HEK293 (cell line): ENCODE measurements at regions not wholly inside any gene's neighbourhood (a gene's known extent, or its start where the extent isn't known, plus 50 kb on each side); places are given as distances from the start of the nearest gene placed in this dataset.

Experiments
- CTCF ChIA-PET: fragments of 350-600 bp; formaldehyde crosslinking; extraction: SDS; loops from one replicate; lab custom pipeline; 2021; ENCODE audit warnings: antibody characterized with exemption; lab: Yijun Ruan, JAX
- POLR2A ChIA-PET: fragments of 300-600 bp; formaldehyde crosslinking; extraction: SDS; loops from one replicate; lab custom pipeline; 2020; ENCODE audit warnings: antibody characterized with exemption, inconsistent platforms; lab: Yijun Ruan, JAX
- H3K27ac ChIP-seq: fragments of 200-500 bp; sonication (Bioruptor generic); 2 replicates; pipeline ENCODE4 v1.5.1; 2014; ENCODE audit warnings: low read depth, low read length, control low read depth, inconsistent platforms; ENCODE audit errors: extremely low read depth
- H3K36me3 ChIP-seq, 2 experiments: fragments of 200-500 bp in 1 of 2; sonication (Bioruptor generic) in 1 of 2; 1 replicate in 1 of 2; 2 replicates in 1 of 2; pipeline ENCODE4 v1.5.1; 2014 to 2017; ENCODE audit warnings: inconsistent platforms in 2 of 2, low read length in 2 of 2; ENCODE audit not compliant: control insufficient read depth in 2 of 2, insufficient read depth in 1 of 2
- H3K4me1 ChIP-seq: fragments of 200-500 bp; sonication (Bioruptor generic); 2 replicates; pipeline ENCODE4 v1.5.1; 2014; ENCODE audit warnings: mild to moderate bottlenecking, low read length, inconsistent platforms; ENCODE audit not compliant: control insufficient read depth, insufficient read depth
- H3K4me3 ChIP-seq: 2 replicates; pipeline ENCODE4 v1.5.1; 2011; ENCODE audit warnings: low read depth, mild to moderate bottlenecking, control low read depth, low read length, moderate library complexity
- H3K9me3 ChIP-seq: fragments of 200-500 bp; sonication (Bioruptor generic); 2 replicates; pipeline ENCODE4 v1.5.1; 2014; ENCODE audit warnings: low read depth, low read length, inconsistent platforms; ENCODE audit not compliant: control insufficient read depth, insufficient read depth
- FEZF1 ChIP-seq: fragments of 450-650 bp; formaldehyde crosslinking; IDR thresholded peaks from 2 replicates; pipeline ENCODE4 v1.5.1; 2016; ENCODE audit warnings: missing biosample characterization, missing genetic modification characterization
- GFI1B ChIP-seq: fragments of 450-650 bp; formaldehyde crosslinking; IDR thresholded peaks from 2 replicates; pipeline ENCODE4 v1.5.1; 2016; ENCODE audit warnings: missing biosample characterization, missing genetic modification characterization
- GLI2 ChIP-seq: fragments of 450-650 bp; formaldehyde crosslinking; IDR thresholded peaks from 2 replicates; pipeline ENCODE4; 2017; ENCODE audit warnings: missing biosample characterization, missing genetic modification characterization, low read depth, borderline replicate concordance
- KLF10 ChIP-seq: fragments of 450-650 bp; IDR thresholded peaks from 2 replicates; pipeline ENCODE4 v1.5.1; 2018; ENCODE audit warnings: missing biosample characterization, mild to moderate bottlenecking, missing genetic modification characterization
- MYNN ChIP-seq: fragments of 450-650 bp; formaldehyde crosslinking; IDR thresholded peaks from 2 replicates; pipeline ENCODE4 v1.5.1; 2016; ENCODE audit warnings: missing biosample characterization, missing genetic modification characterization, borderline replicate concordance
- SP7 ChIP-seq: fragments of 450-650 bp; formaldehyde crosslinking; IDR thresholded peaks from 2 replicates; pipeline ENCODE4 v1.5.1; 2016; ENCODE audit warnings: missing biosample characterization, missing genetic modification characterization
- ZBTB1 ChIP-seq: fragments of 450-650 bp; formaldehyde crosslinking; IDR thresholded peaks from 2 replicates; pipeline ENCODE4 v1.5.1; 2016; ENCODE audit warnings: missing biosample characterization, missing genetic modification characterization
- ZBTB10 ChIP-seq: fragments of 450-650 bp; formaldehyde crosslinking; IDR thresholded peaks from 2 replicates; pipeline ENCODE4 v1.5.1; 2016; ENCODE audit warnings: missing biosample characterization, missing genetic modification characterization
- ZBTB11 ChIP-seq: fragments of 450-650 bp; formaldehyde crosslinking; conservative IDR thresholded peaks from 2 replicates; pipeline ENCODE4 v1.5.1; 2016; ENCODE audit warnings: low read depth, missing biosample characterization, missing genetic modification characterization
- ZEB2 ChIP-seq: fragments of 450-650 bp; formaldehyde crosslinking; IDR thresholded peaks from 2 replicates; pipeline ENCODE4 v1.5.1; 2016; ENCODE audit warnings: missing biosample characterization, missing genetic modification characterization
- ZFP41 ChIP-seq: fragments of 450-650 bp; formaldehyde crosslinking; IDR thresholded peaks from 2 replicates; pipeline ENCODE4 v1.5.1; 2016; ENCODE audit warnings: missing biosample characterization, missing genetic modification characterization, borderline replicate concordance
- ZNF155 ChIP-seq: fragments of 450-650 bp; formaldehyde crosslinking; IDR thresholded peaks from 2 replicates; pipeline ENCODE4 v1.5.1; 2016; ENCODE audit warnings: missing biosample characterization, missing genetic modification characterization
- ZNF175 ChIP-seq: fragments of 450-650 bp; formaldehyde crosslinking; IDR thresholded peaks from 2 replicates; pipeline ENCODE4 v1.5.1; 2016; ENCODE audit warnings: missing biosample characterization, missing genetic modification characterization
- ZNF18 ChIP-seq: fragments of 450-650 bp; formaldehyde crosslinking; IDR thresholded peaks from 2 replicates; pipeline ENCODE4 v1.5.1; 2016; ENCODE audit warnings: missing biosample characterization, missing genetic modification characterization
- ZNF2 ChIP-seq: fragments of 450-650 bp; formaldehyde crosslinking; IDR thresholded peaks from 2 replicates; pipeline ENCODE4 v1.5.1; 2016; ENCODE audit warnings: missing biosample characterization, missing genetic modification characterization
- ZNF24 ChIP-seq: fragments of 450-650 bp; formaldehyde crosslinking; IDR thresholded peaks from 2 replicates; pipeline ENCODE4 v1.5.1; 2016; ENCODE audit warnings: missing biosample characterization, missing genetic modification characterization
- ZNF26 ChIP-seq: fragments of 450-650 bp; formaldehyde crosslinking; IDR thresholded peaks from 2 replicates; pipeline ENCODE4 v1.5.1; 2016; ENCODE audit warnings: missing biosample characterization, missing genetic modification characterization
- ZNF311 ChIP-seq: fragments of 450-650 bp; formaldehyde crosslinking; IDR thresholded peaks from 2 replicates; pipeline ENCODE4 v1.5.1; 2017; ENCODE audit warnings: missing biosample characterization, missing genetic modification characterization, borderline replicate concordance
- ZNF324 ChIP-seq: fragments of 450-650 bp; formaldehyde crosslinking; IDR thresholded peaks from 2 replicates; pipeline ENCODE4 v1.5.1; 2016; ENCODE audit warnings: missing biosample characterization, missing genetic modification characterization
- ZNF423 ChIP-seq: fragments of 450-650 bp; formaldehyde crosslinking; IDR thresholded peaks from 2 replicates; pipeline ENCODE4 v1.5.1; 2016; ENCODE audit warnings: missing biosample characterization, missing genetic modification characterization
- ZNF473 ChIP-seq: fragments of 450-650 bp; formaldehyde crosslinking; IDR thresholded peaks from 2 replicates; pipeline ENCODE4 v1.5.1; 2017; ENCODE audit warnings: missing biosample characterization, missing genetic modification characterization
- ZNF530 ChIP-seq: fragments of 450-650 bp; formaldehyde crosslinking; IDR thresholded peaks from 2 replicates; pipeline ENCODE4 v1.5.1; 2016; ENCODE audit warnings: low read depth, missing biosample characterization, missing genetic modification characterization
- ZNF558 ChIP-seq: fragments of 450-650 bp; formaldehyde crosslinking; IDR thresholded peaks from 2 replicates; pipeline ENCODE4 v1.5.1; 2016; ENCODE audit warnings: missing biosample characterization, missing genetic modification characterization
- ZNF600 ChIP-seq: fragments of 450-650 bp; formaldehyde crosslinking; IDR thresholded peaks from 2 replicates; pipeline ENCODE4 v1.5.1; 2016; ENCODE audit warnings: missing biosample characterization, missing genetic modification characterization
- ZSCAN16 ChIP-seq: fragments of 450-650 bp; formaldehyde crosslinking; IDR thresholded peaks from 2 replicates; pipeline ENCODE4 v1.5.1; 2016; ENCODE audit warnings: missing biosample characterization, missing genetic modification characterization

GRCh38 chr13:72218966-72219365 lies 352.0 kb upstream of the DACH1 start (continued):
- TF ChIP-seq GLI2 (tag by site-specific recombination) = no peak
- no peak for TF ChIP-seq ZBTB11 (tag by site-specific recombination)
- TF ChIP-seq ZNF530 = no peak
- no peak for TF ChIP-seq ZNF558 (tag by site-specific recombination)

- H3K4me1 ChIP-seq = no peaks in the 10 kb centered on the region
- ChIA-PET CTCF (interaction anchor here (0.5 kb wide), 1 partner anchor 179 kb away, joined by 4 read pairs; no protein-coding TSS in a partner anchor), POLR2A (no interaction called here)
- H3K9me3 ChIP-seq = no peaks in the 10 kb centered on the region
- no peak overlapping the region for H3K4me3 ChIP-seq
- no peaks in the 10 kb centered on the region for H3K36me3 ChIP-seq
- TF ChIP-seq ZNF558 (tag by site-specific recombination) (no peak), ZEB2 (tag by site-specific recombination) (no peak), ZNF175 (tag by site-specific recombination) (no peak), ZNF311 (no peak), ZNF600 (no peak), ZNF26 (tag by site-specific recombination) (no peak), ZNF324 (tag by site-specific recombination) (no peak)
- H3K27ac ChIP-seq = no peak overlapping the region
Observed at GRCh38 chr13:72217142-72217541, 350.1 kb upstream of the DACH1 start.

- TF ChIP-seq GFI1B (tag by site-specific recombination) (no peak), ZSCAN16 (no peak), ZNF2 (tag by site-specific recombination) (no peak), MYNN (tag by site-specific recombination) (no peak), ZNF18 (tag by site-specific recombination) (no peak), FEZF1 (tag by site-specific recombination) (no peak), ZNF423 (tag by site-specific recombination) (no peak), ZNF24 (tag by site-specific recombination) (no peak), ZFP41 (no peak), ZNF155 (tag by site-specific recombination) (no peak), ZBTB10 (tag by site-specific recombination) (no peak), SP7 (tag by site-specific recombination) (no peak), KLF10 (tag by site-specific recombination) (no peak), ZNF473 (tag by site-specific recombination) (no peak), ZBTB1 (tag by site-specific recombination) (no peak)
- Histone ChIP-seq H3K27ac (no peak overlapping the region), H3K4me3 (no peak overlapping the region), H3K36me3 (no peaks in the 10 kb centered on the region), H3K4me1 (no peaks in the 10 kb centered on the region), H3K9me3 (no peaks in the 10 kb centered on the region)
- ChIA-PET POLR2A (no interaction called here), CTCF (no interaction called here)
Observed at GRCh38 chr13:72208112-72208645, 341.2 kb upstream of the DACH1 start.
